ENCODE measurements at regions not wholly inside any gene's neighbourhood (a gene's known extent, or its start where the extent isn't known, plus 50 kb on each side); places are given as distances from the start of the nearest gene placed in this dataset.

DNA sequence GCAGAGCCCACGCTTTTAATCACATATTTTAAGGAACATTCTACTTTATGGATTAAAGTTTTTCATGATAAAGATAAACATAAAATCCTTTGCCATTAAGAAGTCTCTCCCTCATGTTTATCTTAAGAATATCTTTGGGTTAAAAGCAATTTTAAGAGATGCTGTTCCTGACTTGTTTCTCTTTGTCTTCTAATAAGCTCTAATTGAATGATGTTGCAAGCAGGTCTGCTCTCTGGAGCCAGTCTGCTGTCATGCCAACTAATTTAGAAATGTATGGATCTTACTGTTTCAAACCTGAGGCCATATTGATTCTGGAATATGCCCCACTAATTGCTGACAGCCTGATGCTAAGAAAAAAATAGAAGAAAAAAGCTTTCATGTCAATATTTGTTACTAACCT lies 173.6 kb downstream of the TTC8 start (continued):
- TF ChIP-seq, protein P1, sequence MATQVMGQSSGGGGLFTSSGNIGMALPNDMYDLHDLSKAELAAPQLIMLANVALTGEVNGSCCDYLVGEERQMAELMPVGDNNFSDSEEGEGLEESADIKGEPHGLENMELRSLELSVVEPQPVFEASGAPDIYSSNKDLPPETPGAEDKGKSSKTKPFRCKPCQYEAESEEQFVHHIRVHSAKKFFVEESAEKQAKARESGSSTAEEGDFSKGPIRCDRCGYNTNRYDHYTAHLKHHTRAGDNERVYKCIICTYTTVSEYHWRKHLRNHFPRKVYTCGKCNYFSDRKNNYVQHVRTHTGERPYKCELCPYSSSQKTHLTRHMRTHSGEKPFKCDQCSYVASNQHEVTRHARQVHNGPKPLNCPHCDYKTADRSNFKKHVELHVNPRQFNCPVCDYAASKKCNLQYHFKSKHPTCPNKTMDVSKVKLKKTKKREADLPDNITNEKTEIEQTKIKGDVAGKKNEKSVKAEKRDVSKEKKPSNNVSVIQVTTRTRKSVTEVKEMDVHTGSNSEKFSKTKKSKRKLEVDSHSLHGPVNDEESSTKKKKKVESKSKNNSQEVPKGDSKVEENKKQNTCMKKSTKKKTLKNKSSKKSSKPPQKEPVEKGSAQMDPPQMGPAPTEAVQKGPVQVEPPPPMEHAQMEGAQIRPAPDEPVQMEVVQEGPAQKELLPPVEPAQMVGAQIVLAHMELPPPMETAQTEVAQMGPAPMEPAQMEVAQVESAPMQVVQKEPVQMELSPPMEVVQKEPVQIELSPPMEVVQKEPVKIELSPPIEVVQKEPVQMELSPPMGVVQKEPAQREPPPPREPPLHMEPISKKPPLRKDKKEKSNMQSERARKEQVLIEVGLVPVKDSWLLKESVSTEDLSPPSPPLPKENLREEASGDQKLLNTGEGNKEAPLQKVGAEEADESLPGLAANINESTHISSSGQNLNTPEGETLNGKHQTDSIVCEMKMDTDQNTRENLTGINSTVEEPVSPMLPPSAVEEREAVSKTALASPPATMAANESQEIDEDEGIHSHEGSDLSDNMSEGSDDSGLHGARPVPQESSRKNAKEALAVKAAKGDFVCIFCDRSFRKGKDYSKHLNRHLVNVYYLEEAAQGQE (IDR thresholded peaks at IDR 0.05; ENCODE audit: unreplicated experiment): no peak
- TF ChIP-seq, protein P2, sequence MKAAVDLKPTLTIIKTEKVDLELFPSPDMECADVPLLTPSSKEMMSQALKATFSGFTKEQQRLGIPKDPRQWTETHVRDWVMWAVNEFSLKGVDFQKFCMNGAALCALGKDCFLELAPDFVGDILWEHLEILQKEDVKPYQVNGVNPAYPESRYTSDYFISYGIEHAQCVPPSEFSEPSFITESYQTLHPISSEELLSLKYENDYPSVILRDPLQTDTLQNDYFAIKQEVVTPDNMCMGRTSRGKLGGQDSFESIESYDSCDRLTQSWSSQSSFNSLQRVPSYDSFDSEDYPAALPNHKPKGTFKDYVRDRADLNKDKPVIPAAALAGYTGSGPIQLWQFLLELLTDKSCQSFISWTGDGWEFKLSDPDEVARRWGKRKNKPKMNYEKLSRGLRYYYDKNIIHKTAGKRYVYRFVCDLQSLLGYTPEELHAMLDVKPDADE (IDR thresholded peaks at IDR 0.05): no peak
- TF ChIP-seq JUNB (IDR thresholded peaks at IDR 0.05; ENCODE audit: unreplicated experiment) (no peak), POLR2AphosphoS5 (IDR thresholded peaks at IDR 0.05; ENCODE audit: low read depth) (no peak), NANOG (IDR thresholded peaks at IDR 0.05; ENCODE audit: borderline replicate concordance) (no peak)

DNA sequence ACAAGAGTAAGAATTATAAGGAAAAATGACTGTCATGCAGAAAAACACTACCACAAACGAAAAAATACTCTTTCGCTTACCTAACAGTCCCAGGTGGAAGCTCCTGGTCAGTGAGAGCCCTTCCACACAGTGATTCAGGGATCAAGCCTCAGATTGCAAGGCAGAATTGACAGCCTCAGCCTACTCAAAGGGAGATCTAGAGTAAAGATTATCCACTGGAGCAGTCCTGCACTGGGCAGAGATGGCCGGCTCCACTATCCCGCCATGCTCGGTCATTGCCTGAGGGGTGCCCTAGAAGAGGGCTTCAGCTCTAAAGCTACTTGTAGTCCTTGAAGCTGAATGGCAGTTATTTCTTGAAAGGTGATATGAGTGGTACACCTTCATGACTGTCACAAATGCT lies 174.7 kb downstream of the TTC8 start:
- no peaks in the 10 kb centered on the region for H4K20me1 ChIP-seq (replicated peaks; ENCODE audit: insufficient read depth)
- DNase-seq (ENCODE audit: low spot score) (no peak), ATAC-seq (no peak)
- no peaks in the 10 kb centered on the region for H3K27me3 ChIP-seq (ENCODE audit: insufficient read depth)
- H3K4me3 Mint-ChIP-seq: no peak overlapping the region
- H3K9me2 ChIP-seq (ENCODE audit: insufficient read depth): peaks cover 13% of the 10 kb centered on the region
- no peaks in the 10 kb centered on the region for H3K36me3 Mint-ChIP-seq (ENCODE audit: low read depth)
- H3K4me3 ChIP-seq: no peak overlapping the region
- no peak overlapping the region for H3K27ac Mint-ChIP-seq
- H3K27ac ChIP-seq (ENCODE audit: low read depth): no peak overlapping the region
- H3K4me1 ChIP-seq (ENCODE audit: insufficient read depth): no peaks in the 10 kb centered on the region
- H3F3A ChIP-seq (replicated peaks; ENCODE audit: low read depth): no peaks in the 10 kb centered on the region
- H3K9me3 Mint-ChIP-seq: no peaks in the 10 kb centered on the region
- H3K4me1 Mint-ChIP-seq: peaks cover 3% of the 10 kb centered on the region; the same call in 1 of the 3 replicates
- no peak overlapping the region for H2AFZ ChIP-seq
- H3K27me3 Mint-ChIP-seq (ENCODE audit: insufficient read depth, low read depth, poor library complexity): peaks cover 6% of the 10 kb centered on the region
- no peaks in the 10 kb centered on the region for H3K36me3 ChIP-seq (ENCODE audit: insufficient read depth)
- no peak overlapping the region for H3K4me2 ChIP-seq
- TF ChIP-seq POLR2AphosphoS5 (IDR thresholded peaks at IDR 0.05; ENCODE audit: low read depth): no peak
- H3K79me2 ChIP-seq (replicated peaks; ENCODE audit: insufficient read depth): no peaks in the 10 kb centered on the region

DNA sequence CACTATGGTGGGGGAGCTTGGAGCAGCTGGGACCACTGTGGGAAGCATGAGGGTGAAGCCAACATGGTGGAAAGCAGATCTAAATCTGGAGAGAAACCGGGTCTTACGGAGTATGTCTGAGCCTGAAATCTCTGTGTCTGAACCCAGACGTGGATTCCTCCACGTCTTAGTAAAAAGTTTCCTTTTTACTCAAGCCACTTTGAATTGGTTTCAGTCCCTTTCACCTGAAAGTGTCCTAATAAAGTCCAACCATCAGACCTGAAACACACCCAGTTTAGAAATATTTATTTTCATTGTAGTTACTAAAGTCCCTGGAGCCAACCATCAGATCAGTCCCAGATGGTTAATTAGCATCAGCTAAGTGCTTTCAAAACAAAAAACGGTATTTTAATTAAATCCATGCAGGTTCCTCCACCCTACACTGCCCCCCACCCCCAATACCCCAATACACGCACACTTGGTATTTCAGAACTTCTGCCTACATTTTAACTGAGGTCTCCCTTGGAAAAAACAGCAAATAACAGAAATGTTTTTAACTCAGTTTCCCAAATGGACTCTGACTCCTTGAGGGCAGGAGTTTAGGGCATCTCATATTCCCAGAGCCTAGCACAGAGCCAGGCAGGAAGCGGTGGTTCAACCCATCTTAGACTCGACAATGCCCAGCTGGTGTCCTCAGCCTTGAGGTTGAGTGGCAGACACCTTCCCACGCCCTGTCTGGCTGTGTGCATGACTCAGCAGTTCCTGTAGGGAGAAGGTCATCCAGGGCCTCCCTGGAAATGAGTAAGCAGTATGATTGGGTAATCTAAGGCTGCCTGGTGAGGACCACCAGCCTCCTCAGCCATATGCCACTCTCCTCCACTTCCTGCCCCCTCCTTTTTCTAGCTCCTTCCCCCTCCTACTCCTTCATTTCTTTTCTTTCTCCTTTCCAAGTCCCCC lies 175.8 kb downstream of the TTC8 start:
- no peak overlapping the region for H3K4me3 ChIP-seq
- H3K79me2 ChIP-seq (replicated peaks; ENCODE audit: insufficient read depth): no peaks in the 10 kb centered on the region
- H3K36me3 ChIP-seq (ENCODE audit: insufficient read depth): no peaks in the 10 kb centered on the region
- no peaks in the 10 kb centered on the region for H3F3A ChIP-seq (replicated peaks; ENCODE audit: low read depth)
- H3K27me3 ChIP-seq (ENCODE audit: insufficient read depth): no peaks in the 10 kb centered on the region
- Mint-ChIP-seq H3K4me3 (no peak overlapping the region), H3K27me3 (ENCODE audit: insufficient read depth, low read depth, poor library complexity) (peaks cover 9% of the 10 kb centered on the region), H3K27ac (peak overlapping the region; percentile 43; the same call in 1 of the 2 replicates), H3K4me1 (peaks cover 3% of the 10 kb centered on the region; the same call in 1 of the 3 replicates), H3K9me3 (no peaks in the 10 kb centered on the region), H3K36me3 (ENCODE audit: low read depth) (no peaks in the 10 kb centered on the region)
- DNase-seq (ENCODE audit: low spot score) (peak; percentile 48), ATAC-seq (peak; percentile 48; the same call in 2 of the 3 replicates)
- no peaks in the 10 kb centered on the region for H4K20me1 ChIP-seq (replicated peaks; ENCODE audit: insufficient read depth)
- no peak overlapping the region for H3K27ac ChIP-seq (ENCODE audit: low read depth)
- H3K4me2 ChIP-seq: no peak overlapping the region
- no peak overlapping the region for H2AFZ ChIP-seq
- no peaks in the 10 kb centered on the region for H3K4me1 ChIP-seq (ENCODE audit: insufficient read depth)
- H3K9me2 ChIP-seq (ENCODE audit: insufficient read depth): peaks cover 19% of the 10 kb centered on the region
- TF ChIP-seq EZH2 (IDR thresholded peaks at IDR 0.05; ENCODE audit: low read depth, unreplicated experiment) (no peak), POLR2AphosphoS5 (IDR thresholded peaks at IDR 0.05; ENCODE audit: low read depth) (no peak), CREB1 (CRISPR knock-in tag; IDR thresholded peaks at IDR 0.05; ENCODE audit: low read depth) (no peak), ZNF331 (CRISPR knock-in tag; IDR thresholded peaks at IDR 0.05; ENCODE audit: low read depth) (no peak), NANOG (IDR thresholded peaks at IDR 0.05; ENCODE audit: borderline replicate concordance) (no peak), ZNF114 (CRISPR knock-in tag; IDR thresholded peaks at IDR 0.05) (no peak), STAT1 (IDR thresholded peaks at IDR 0.05; ENCODE audit: unreplicated experiment) (no peak)
- TF ChIP-seq, protein P2 (IDR thresholded peaks at IDR 0.05): no peak
- TF ChIP-seq, protein P1 (IDR thresholded peaks at IDR 0.05; ENCODE audit: unreplicated experiment): no peak

All from GM23338 (cell line).